T-helper 1 cell treated with Interleukin-12 subunit alpha and Interleukin-12 subunit beta and Interleukin-4 antibody, amounts not matched to agents 30 ng/mL and 1 ng/mL, for 36 hours (primary cell): ENCODE measurements at regions not wholly inside any gene's neighbourhood (a gene's known extent, or its start where the extent isn't known, plus 50 kb on each side); places are given as distances from the start of the nearest gene placed in this dataset.

Experiments used
- intact Hi-C: fragments of 100-400 bp; cut with micrococcal nuclease; formaldehyde crosslinking; loops from one replicate; pipeline ENCODE4 v1.15.1; 2024

DNA sequence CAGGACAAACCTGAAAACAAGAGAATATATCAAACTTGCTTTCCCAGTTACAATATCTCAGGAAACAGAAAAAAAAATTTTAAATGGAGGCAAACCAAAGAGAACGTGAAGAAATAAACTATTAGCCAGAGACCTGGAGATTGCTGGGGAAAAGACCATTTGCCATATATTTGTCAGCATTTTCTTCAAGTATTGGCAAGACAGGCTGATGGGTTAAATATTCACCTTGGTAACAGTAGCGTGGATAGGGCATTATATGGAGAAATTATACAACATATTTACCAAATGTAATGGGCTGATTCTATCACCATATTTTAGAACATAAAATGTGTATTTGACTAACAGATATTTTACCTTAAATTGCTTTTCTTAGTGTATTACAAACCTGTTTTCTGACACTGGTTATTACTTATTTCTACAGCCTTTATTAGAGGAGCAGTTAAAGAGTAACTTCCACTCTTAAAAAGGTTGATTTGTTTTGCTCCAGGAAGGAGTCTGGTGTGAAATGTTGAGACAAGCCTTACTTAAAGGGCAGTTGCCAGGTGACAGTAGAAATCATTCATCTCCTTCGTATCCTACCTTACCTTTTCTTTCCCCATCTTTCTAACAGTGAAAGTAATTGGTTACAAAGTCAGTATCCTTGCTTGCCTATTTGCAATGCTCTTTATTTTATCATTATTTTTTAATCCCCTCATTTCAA is 575.5 kb downstream of the GBA3 start:
- intact Hi-C loops, result no loop called here

DNA sequence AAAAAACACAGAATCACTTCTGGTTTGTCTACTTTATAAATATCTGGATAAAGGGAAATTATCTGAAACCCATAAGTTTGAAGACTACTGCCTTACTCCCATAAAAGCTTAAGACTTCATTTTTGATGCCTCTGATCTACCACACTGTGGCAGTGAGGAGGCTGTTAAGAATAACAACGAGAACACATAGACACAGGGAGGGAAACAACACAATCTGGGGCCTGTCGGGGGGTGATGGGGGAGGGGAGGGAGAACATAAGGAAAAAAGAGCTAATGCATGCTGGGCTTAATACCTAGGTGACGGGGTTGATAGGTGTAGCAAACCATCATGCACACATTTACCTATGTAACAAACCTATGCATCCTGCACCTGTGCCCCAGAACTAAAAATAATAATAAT is 573.7 kb downstream of the GBA3 start:
- intact Hi-C loops, result no loop called here

DNA sequence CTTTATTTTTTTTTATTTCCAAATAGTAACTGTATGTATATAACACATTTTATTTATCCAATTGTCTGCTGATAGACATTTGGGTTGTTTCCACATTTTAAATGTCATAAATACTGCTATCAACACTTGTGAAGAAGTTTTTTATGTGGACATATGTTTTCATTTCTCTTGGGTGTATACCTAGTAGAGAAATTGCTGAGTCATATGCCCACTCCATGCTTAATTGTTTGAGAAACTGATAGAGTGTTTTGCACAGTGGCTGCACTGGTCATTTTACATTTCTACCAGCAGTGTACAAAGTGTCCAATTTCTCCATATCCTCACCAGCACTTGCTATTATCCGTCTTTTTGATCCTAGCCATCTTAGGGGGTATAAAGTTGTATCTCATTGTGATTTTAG is 567.8 kb downstream of the GBA3 start:
- intact Hi-C loops, result no loop called here

DNA sequence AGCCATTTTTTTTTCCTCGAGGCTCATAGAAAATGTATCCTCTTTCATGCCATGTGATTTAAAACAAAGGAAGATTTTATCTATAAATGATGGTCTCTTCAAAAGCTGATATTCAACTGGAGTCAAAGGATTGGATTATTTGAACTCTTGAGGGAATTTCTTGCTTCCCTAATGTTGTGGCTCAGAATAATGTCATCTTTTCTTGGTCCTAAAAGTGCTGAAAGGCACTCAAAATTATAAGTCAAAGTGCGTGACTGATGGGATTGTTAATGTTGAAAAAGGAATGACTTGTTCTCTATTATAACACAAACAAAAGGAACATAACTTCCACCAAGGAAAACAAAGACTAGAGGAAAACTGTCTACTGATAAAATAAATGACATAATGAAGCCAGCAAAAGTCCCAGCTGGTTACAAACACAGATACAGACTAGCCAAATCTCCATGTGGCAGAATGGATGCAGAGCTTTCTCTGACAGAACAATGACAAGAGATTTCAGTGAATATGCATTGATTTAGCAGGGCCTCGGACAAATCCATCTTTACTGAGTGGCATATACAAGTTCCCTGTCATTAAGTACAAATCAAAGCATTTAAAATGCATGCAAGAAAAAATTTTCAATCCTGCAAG is 552.6 kb downstream of the GBA3 start:
- intact Hi-C loops, result no loop called here

DNA sequence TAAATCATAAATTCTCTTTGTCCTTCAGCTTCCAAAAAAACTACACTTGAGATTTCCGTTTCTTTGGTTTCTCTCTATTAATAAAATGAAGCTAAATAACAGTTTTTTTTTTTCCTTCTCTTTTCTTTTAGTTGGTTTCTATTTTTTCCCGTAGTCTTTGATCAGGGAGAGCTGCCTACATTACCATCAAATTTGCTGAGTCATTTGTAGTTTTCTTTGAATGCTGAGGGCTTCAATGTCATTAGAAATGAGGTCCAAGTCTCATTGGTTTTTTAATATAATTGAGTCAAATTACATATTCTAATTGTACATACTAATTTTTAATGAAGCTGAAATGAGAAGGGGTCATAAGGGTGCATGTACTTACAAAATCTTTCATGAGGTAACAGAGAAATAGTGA is 550.2 kb downstream of the GBA3 start:
- intact Hi-C loops, result no loop called here

DNA sequence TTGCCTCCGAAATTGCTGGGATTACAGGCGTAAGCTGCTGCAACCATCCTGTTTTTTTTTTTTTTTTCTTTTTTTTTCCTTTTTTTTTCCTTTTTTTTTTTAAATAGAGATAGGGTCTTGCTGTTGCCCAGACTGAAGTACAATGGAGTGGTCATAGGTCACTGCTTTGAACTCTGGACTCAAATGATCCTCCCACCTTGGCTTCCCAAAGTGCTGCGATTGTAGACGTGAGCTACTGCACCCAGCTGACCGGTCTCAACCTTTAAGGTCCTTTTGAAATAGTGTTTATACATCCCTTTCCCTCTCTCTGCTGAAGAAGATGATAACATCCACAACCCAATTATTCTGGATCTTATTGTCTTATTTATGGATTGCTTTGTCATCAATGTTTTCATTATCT is 548.7 kb downstream of the GBA3 start:
- intact Hi-C loops, result no loop called here

DNA sequence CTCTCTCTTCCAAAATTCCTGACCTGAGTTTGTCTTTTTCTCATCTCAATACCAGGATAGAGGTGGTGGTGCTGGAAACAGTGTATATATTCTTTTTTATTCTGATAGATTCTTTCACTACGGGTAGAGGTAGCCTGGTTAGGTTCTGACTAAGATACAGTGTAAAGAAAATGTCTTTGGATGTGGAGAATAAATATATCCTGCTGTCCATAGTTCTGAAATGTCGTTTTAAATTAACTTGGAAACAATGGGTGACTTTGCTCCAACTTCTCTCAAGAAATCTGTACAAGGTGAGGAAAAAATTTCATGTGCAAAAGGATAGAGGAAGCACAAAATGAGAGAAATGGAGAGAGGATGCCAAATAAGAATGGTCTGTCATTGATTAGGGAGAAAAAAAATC is 546.1 kb downstream of the GBA3 start:
- intact Hi-C loops, result no loop called here

DNA sequence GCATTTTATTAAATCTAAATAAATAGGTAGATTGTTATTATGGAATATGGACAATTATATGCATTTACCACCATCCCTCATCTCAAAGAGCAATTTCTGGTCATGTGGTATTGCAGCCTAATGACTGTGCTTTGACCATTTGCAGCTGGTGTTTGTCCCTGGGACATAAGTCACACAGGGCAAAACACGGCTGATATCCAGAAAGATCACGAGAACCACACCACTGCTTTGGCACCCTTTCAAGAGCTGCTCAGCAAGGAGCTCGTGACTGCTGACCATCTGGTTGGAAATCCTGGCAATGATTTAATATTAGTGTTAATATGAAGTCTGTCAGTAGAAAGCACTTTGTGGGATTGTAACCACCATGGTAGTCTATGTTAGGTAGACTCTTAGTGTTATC is 545.0 kb downstream of the GBA3 start:
- intact Hi-C loops, result no loop called here

DNA sequence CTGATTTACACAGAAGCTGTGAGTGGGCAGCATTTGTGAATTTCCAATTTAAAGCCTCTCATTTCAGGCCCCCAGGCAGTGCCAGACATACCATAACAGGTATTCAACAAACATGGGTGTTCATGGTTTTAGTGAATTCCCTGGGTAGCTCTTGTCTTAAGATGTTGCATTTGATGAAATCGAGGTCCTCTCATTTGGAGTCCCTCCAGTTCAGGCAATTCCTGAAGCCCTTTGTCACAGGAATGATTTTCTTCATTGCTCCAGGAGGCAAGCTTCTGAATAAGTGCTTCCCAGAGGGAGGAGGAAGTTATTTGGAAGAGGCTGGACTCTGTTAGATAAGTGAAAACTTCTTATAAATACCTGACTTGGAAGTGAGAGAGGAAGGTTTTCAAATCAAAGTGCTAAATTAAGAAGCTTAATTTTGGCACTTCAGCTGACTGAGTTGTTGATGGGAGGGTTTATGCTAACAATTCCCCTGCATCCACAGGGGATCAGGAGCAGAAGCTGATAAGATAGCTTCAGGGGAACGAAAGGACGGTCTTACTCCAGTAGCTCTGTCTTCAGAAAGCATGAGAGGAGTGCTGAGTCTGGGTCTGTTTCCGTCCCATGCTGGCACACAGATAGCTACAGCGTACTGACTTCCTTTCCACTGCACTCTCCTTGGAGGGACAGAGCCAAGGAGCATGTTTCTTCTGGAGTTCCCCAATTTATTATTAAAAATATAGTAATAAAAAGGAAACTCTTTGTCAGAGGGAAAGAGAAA is 543.1 kb downstream of the GBA3 start:
- intact Hi-C loops, result no loop called here

DNA sequence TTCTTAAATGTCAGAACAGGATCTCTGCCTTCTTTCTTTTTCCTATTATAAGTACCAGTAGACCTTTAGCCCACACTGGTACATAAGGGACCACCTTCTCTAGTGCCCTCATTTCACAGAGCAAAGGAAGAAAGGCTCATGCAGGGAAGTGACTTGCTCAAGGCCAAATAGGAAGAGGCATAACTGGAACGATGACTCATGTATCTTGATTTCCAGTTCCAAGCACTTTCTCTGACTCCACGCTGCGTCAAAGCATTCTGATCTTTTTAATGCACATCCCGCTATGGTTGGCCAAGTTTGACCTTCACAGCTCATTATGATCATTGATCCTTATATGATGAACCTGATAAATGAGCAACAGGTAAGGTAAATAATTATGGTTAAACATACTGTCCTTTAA is 542.0 kb downstream of the GBA3 start:
- intact Hi-C loops, result no loop called here

DNA sequence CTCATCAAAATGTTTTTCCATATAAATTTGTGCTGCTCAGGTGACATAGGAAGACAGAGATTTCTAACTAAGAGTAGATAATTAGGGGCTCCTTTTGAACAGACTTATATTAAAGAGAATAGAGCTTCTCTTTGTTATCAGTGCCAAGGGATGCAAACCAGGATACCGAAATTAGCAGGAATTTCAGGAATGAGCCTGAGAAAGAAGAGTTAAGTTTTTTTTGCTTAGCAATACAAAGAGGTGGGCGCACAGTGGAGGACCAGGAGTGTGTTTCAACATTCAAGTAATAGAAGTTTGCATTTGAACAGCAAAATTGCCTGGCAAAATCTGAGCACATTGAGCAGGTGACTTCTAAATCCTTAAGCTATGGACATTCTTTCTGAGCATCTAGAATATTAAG is 541.3 kb downstream of the GBA3 start:
- intact Hi-C loops, result no loop called here

DNA sequence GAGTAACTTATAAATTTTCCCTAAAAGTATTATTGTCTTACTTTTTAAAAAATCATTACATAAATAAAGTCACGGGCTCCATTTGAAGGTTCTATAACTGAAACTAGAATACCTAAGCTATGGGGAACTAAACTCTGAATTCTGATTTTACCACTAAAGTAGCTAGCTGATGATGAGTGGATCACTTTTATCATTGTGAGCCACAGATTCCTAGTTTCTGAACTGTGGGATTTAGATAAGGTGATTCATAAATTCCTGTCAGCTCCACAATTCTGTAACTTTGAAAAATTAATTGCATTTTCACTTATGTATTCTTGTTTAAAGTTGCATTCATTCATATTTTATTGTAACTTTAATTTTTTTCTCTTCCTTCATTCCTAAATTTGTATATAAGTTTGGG is 540.9 kb downstream of the GBA3 start:
- intact Hi-C loops, result no loop called here

DNA sequence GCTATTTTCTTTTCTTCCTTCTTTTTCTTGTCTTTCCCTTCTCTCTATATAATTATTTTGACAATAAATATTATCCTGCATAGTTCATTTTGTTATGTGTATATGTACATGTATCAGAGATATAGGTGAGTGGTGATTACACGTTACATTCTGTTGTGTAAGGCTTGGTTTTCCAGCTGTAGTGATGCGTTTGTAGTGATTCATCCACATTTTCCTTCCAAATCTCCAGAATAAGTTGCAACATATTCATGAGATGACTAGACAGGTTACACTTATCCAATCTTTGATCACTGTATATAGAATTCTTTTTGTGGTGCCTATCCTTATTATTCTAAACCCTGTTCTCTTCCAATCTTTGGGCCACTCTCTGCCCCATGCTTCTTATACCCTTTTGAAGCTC is 540.2 kb downstream of the GBA3 start:
- intact Hi-C loops, result no loop called here

DNA sequence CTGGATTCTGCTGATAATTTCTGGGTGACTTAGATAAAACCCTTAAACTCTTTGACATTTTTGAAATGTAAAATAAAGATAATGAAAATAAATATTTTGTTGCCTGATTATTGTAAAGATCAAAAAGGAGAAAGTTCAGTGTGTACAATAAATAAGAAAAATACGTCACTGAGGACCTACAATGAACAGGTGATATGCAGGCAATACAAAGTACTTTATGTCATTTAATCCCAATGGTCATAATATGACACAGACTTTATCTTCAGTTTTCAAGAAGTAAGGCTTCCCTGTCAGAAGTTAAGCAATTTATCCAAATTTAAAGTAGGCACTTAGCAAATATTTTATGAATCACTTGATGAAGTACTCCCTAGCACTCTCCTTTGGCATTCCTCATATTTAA is 532.8 kb downstream of the GBA3 start:
- intact Hi-C loops, result no loop called here

DNA sequence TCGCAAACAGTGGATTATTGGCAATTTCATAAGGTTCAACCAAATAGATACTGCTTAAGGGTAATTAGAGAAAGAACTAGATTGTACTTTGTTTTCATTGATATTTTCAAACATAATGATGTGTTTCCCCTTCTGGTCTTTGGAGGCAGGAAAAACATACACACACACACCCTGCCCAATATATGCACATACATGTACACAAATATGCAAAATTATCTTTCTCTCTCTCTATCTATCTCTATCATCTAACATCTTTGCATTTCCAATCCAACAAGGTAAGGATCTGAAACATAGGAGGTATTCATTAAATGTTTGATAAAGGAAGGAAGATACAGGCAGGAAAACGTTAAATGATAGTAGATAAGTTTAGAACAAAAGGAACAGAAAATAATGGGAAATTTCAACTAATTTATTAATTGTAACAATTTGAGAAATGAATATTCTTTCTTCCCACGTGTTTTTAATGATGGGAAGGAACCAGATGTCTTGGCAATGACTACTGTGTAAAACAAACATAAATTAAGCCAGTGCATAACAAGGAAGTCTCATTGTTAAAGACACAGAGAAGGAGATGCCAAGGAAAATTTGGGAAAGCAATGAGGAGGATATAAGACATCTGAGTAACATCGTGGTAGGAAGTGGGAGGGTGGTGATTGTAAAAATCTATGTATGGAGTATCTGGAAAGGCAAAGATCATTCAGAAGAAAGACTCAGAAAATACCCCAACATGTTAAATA is 532.1 kb downstream of the GBA3 start:
- intact Hi-C loops, result no loop called here

DNA sequence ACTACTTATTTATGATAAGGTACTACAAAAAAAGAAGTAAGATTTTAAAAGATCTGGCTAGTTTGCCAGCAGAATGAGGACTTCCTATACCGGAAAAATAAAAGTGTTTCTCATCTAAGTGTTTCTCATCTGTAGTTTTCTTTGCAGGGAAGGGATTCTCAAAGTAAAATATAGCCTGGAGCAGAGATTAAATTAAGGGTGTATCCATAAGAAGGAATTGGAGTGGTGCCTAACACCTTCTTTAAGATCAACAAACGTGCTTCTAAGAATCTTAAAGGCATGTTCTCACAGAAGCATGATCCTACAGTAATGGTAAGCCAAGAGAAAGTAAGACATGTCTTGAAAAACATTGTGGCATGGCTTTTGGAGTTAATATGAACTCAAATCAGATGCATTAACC is 528.2 kb downstream of the GBA3 start:
- intact Hi-C loops, result no loop called here

DNA sequence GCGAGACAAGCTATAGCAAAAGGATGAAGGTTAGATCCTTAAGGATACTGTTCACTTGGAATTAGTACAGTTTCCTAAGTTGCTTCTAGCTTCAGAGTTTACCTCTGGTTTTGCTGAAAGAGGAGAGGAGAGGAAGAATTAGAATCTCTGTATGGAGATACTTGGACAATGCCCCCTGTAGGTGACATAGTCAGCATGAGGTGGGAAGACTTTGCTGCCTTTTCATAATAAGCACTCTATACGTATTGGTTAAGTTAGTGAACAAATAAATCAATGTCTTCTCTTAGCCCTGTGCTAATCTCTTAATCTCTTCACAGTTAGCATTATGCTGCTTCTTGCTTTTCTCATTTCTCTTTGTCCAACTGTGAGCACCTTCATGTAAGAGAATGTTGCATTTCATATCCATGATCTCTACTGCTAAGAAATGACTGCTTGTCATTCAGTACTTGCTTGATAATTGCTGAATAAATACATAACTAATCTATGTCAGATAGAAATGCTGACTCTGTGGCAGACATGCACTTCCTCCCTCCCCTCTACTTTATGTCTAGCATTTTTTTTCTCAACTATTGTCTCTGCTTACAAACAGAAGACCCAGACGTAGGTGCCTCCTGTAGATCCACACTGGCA is 527.2 kb downstream of the GBA3 start:
- intact Hi-C loops, result no loop called here

DNA sequence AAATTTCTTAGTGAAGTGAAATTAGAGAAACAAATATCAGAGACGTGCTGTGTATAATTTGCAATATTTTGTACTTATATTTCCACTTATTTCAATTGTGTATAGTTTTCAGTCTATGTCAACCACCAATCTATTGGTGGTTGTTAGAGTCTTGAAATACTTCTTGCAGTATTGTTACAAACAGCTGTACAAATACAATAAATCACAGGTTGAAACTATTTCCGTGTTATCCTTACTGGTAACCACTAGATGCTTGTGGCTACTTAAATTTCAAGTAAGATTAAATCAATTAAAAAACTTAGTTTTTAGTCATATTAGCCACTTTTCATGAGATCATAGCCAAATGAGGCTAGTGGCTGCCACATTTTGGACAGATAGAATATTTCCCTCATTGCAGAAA is 520.5 kb downstream of the GBA3 start:
- intact Hi-C loops, result no loop called here

DNA sequence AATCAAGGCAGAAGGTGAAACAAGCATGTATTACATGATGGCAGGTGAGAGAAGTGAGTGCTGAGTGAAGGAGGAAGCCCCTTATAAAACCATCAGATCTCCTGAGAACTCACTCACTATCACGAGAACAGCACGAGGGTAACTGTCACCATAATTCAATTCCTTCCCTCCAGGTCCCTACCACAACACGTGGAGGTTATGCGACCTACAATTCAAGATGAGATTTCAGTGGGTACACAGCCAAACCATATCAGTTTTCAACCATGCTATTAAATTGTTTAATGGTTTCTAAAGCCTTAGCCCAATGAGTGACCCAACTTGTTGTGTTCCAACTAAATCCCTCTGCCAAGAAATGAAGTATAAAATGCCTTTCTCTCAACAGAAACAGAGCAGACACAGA is 519.8 kb downstream of the GBA3 start:
- intact Hi-C loops, result no loop called here

DNA sequence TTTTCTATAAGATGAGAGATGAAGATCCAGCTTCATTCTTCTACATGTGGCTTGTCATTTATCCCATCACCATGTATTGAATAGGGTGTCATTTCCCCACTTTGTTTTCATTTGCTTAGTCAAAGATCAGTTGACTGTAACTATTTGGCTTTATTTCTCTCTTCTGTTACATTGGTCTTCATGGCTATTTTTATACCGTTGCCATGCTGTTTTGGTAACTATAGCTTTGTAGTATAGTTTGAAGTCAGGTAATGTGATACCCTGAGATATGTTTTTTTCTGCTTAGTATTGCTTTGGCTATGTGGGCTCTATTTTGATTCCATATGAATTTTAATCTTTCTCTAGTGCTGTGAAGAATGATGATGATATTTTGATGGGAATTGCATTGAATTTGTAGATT is 514.3 kb downstream of the GBA3 start:
- intact Hi-C loops, result no loop called here

DNA sequence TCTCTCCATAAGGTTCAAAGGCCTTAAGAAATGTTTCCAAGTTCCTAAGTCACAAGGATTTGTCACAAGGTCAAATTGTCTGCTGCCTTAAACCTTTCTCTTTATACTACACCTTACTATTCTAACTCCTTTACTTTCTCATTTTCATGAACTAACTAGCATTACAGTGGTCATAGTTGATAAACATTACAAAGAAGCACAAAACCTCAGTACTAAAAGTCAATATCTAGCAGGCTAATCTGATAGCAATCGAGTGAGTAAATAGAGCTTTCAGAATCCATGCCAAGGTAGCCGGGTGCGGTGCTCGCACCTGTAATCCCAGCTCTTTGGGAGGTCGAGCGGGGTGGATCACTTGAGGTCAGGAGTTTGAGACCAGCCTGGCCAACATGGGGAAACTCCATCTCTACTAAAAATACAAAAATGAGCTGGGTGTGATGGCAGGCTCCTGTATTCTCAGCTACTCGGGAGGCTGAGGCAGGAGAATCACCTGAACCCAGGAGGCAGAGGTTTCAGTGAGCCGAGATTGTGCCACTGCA is 510.0 kb downstream of the GBA3 start:
- intact Hi-C loops, result no loop called here
